H1 (cell line): ENCODE measurements at regions not wholly inside any gene's neighbourhood (a gene's known extent, or its start where the extent isn't known, plus 50 kb on each side); places are given as distances from the start of the nearest gene placed in this dataset.

Experiments used
- CTCF ChIA-PET: fragments of 300-600 bp; sonication (Branson Sonifier 250); formaldehyde crosslinking; loops from one replicate; lab custom pipeline; 2021; ENCODE audit not compliant: partially characterized antibody; lab: Charles Lee
- POLR2A ChIA-PET: fragments of 300-600 bp; sonication (Branson Sonifier 250); formaldehyde crosslinking; loops from one replicate; lab custom pipeline; 2021; ENCODE audit warnings: inconsistent platforms; ENCODE audit not compliant: partially characterized antibody; lab: Charles Lee
- DNase-seq, 2 experiments: peaks; one replicate each; pipeline versions ENCODE4 v3.0.0 to v3.0.0-alpha.2; 2010 to 2022; ENCODE audit warnings: low spot score in 2 of 2, low read depth in 1 of 2, mixed read lengths in 1 of 2
- FAIRE-seq: peaks from 2 replicates; lab custom pipeline; 2011; peaks lifted over from hg19 to GRCh38; lab: Jason Lieb, UNC
- H2AFZ ChIP-seq: 2 replicates; pipeline ENCODE4 v1.8.1; 2012; ENCODE audit warnings: low read length, inconsistent platforms
- H2AK5ac ChIP-seq: 2 replicates; pipeline ENCODE4 v1.6.1; 2013; ENCODE audit warnings: low read depth, low read length
- H2BK120ac ChIP-seq: replicated peaks from 2 replicates; pipeline ENCODE3; 2013; ENCODE audit warnings: low read depth, low read length, inconsistent platforms
- H2BK12ac ChIP-seq: 2 replicates; pipeline ENCODE4 v1.6.1; 2013; ENCODE audit warnings: low read depth, low read length
- H2BK15ac ChIP-seq: 2 replicates; pipeline ENCODE4 v1.6.1; 2013; ENCODE audit warnings: low read length
- H2BK20ac ChIP-seq: 2 replicates; pipeline ENCODE4 v1.6.1; 2013; ENCODE audit warnings: low read length
- H2BK5ac ChIP-seq: 2 replicates; pipeline ENCODE4 v1.6.1; 2013; ENCODE audit warnings: low read depth, low read length
- H3K14ac ChIP-seq: 2 replicates; pipeline ENCODE4 v1.6.1; 2013; ENCODE audit warnings: inconsistent platforms; ENCODE audit not compliant: insufficient read length
- H3K18ac ChIP-seq: 2 replicates; pipeline ENCODE4 v1.6.1; 2013; ENCODE audit warnings: low read length; ENCODE audit errors: extremely low read depth
- H3K23ac ChIP-seq: 2 replicates; pipeline ENCODE4 v1.6.1; 2013; ENCODE audit warnings: inconsistent platforms; ENCODE audit not compliant: insufficient read length
- H3K23me2 ChIP-seq: 2 replicates; pipeline ENCODE4 v1.6.1; 2013; ENCODE audit warnings: low read depth, low read length
- H3K27ac ChIP-seq: 2 replicates; pipeline ENCODE4 v1.6.1; 2011; ENCODE audit warnings: low read depth, low read length, inconsistent platforms
- H3K27me3 ChIP-seq, 4 experiments: replicated peaks in 1 of 4; 1 replicate in 1 of 4; 2 replicates in 3 of 4; pipeline versions ENCODE4 v1.6.1 to v1.8.1; 2011 to 2013; ENCODE audit warnings: low read length in 3 of 4, mild to moderate bottlenecking in 3 of 4, inconsistent platforms in 2 of 4, mixed read lengths in 2 of 4, moderate library complexity in 1 of 4; ENCODE audit not compliant: control insufficient read depth in 3 of 4, insufficient read depth in 3 of 4; ENCODE audit errors: extremely low read depth in 1 of 4
- H3K36me3 ChIP-seq, 4 experiments: 2 replicates each; pipeline versions ENCODE4 v1.6.1 to v1.8.1; 2011 to 2013; ENCODE audit warnings: mild to moderate bottlenecking in 4 of 4, low read length in 3 of 4, moderate library complexity in 2 of 4, control low read depth in 1 of 4, inconsistent platforms in 1 of 4; ENCODE audit not compliant: insufficient read depth in 4 of 4, control insufficient read depth in 2 of 4
- H3K4ac ChIP-seq: replicated peaks from 2 replicates; pipeline ENCODE3; 2013; ENCODE audit warnings: low read length, low read depth, mixed read lengths, inconsistent platforms; ENCODE audit not compliant: insufficient read length
- H3K4me1 ChIP-seq, 4 experiments: replicated peaks in 1 of 4; 1 replicate in 1 of 4; 2 replicates in 3 of 4; pipeline versions ENCODE4 v1.6.1 to v1.8.1; 2011 to 2013; ENCODE audit warnings: low read length in 3 of 4, inconsistent platforms in 2 of 4, mixed read lengths in 1 of 4; ENCODE audit not compliant: insufficient read depth in 4 of 4, control insufficient read depth in 3 of 4
- H3K4me2 ChIP-seq, 2 experiments: 2 replicates each; pipeline versions ENCODE4 v1.6.1 to v1.8.1; 2011 to 2013; ENCODE audit warnings: low read depth in 2 of 2, low read length in 2 of 2, control low read depth in 1 of 2, inconsistent platforms in 1 of 2, mild to moderate bottlenecking in 1 of 2; ENCODE audit not compliant: insufficient read depth in 1 of 2
- H3K4me3 ChIP-seq, 4 experiments: fragments of 200-600, 300-600 bp in 1 of 4; sonication (generic), shearing (Covaris generic), sonication (Bioruptor Twin) in 1 of 4; 2 replicates each; pipeline versions ENCODE4 v1.5.1 to v1.8.1; 2011 to 2016; ENCODE audit warnings: low read length in 4 of 4, low read depth in 3 of 4, control low read depth in 2 of 4, inconsistent platforms in 2 of 4, mild to moderate bottlenecking in 2 of 4, mixed read lengths in 1 of 4, moderate library complexity in 1 of 4; ENCODE audit not compliant: insufficient read depth in 2 of 4; ENCODE audit errors: extremely low read depth in 1 of 4
- H3K56ac ChIP-seq: replicated peaks from 2 replicates; pipeline ENCODE3; 2013; ENCODE audit warnings: low read depth, mild to moderate bottlenecking, mixed read lengths, low read length, inconsistent platforms; ENCODE audit not compliant: insufficient read length
- H3K79me1 ChIP-seq: 2 replicates; pipeline ENCODE4 v1.6.1; 2013; ENCODE audit warnings: low read depth, low read length, control low read depth
- H3K79me2 ChIP-seq, 2 experiments: 2 replicates each; pipeline versions ENCODE4 v1.6.1 to v1.8.1; 2012 to 2013; ENCODE audit warnings: low read length in 2 of 2, mild to moderate bottlenecking in 2 of 2, inconsistent platforms in 1 of 2; ENCODE audit not compliant: insufficient read depth in 2 of 2, control insufficient read depth in 1 of 2
- H3K9ac ChIP-seq, 4 experiments: replicated peaks in 1 of 4; 1 replicate in 1 of 4; 2 replicates in 3 of 4; pipeline versions ENCODE4 v1.6.1 to v1.8.1; 2011 to 2013; ENCODE audit warnings: low read depth in 3 of 4, low read length in 3 of 4, control low read depth in 2 of 4, mild to moderate bottlenecking in 2 of 4, moderate library complexity in 2 of 4, inconsistent platforms in 1 of 4; ENCODE audit errors: extremely low read depth in 1 of 4
- H3K9me3 ChIP-seq, 2 experiments: 2 replicates each; pipeline versions ENCODE4 v1.6.1 to v1.8.1; 2012 to 2013; ENCODE audit warnings: mild to moderate bottlenecking in 2 of 2, moderate library complexity in 2 of 2, control low read depth in 1 of 2, inconsistent platforms in 1 of 2, low read depth in 1 of 2, low read length in 1 of 2, mixed read lengths in 1 of 2; ENCODE audit not compliant: insufficient read depth in 2 of 2
- H4K20me1 ChIP-seq, 2 experiments: replicated peaks in 1 of 2; 2 replicates each; pipeline versions ENCODE3 to v1.8.1; 2011 to 2013; ENCODE audit warnings: inconsistent platforms in 2 of 2, low read length in 2 of 2, mild to moderate bottlenecking in 1 of 2; ENCODE audit not compliant: insufficient read depth in 2 of 2, control insufficient read depth in 1 of 2
- H4K5ac ChIP-seq: 2 replicates; pipeline ENCODE4 v1.6.1; 2013; ENCODE audit warnings: low read length, low read depth, mixed read lengths, inconsistent platforms; ENCODE audit not compliant: insufficient read length
- H4K8ac ChIP-seq: 2 replicates; pipeline ENCODE4 v1.8.0; 2013; ENCODE audit warnings: mild to moderate bottlenecking, moderate library complexity, low read length, inconsistent platforms; ENCODE audit not compliant: insufficient read depth; ENCODE audit errors: extremely low read depth
- H4K91ac ChIP-seq: replicated peaks from 2 replicates; pipeline ENCODE3; 2013; ENCODE audit warnings: low read length, mixed read lengths, inconsistent platforms; ENCODE audit not compliant: insufficient read length
- HDAC2 ChIP-seq, 2 experiments: fragments of 300-600 bp in 1 of 2; sonication (generic) in 1 of 2; IDR thresholded peaks; 2 replicates each; pipeline ENCODE4 v1.6.1; 2011 to 2012; ENCODE audit warnings: low read depth in 2 of 2, low read length in 2 of 2, mild to moderate bottlenecking in 2 of 2, moderate library complexity in 2 of 2, borderline replicate concordance in 1 of 2, inconsistent platforms in 1 of 2
- WGBS, 2 experiments: shearing (Covaris generic) in 1 of 2; methylation state at CpG; one replicate each; pipeline versions ENCODE4 v1.1.6 to v1.1.7; 2013 to 2015; ENCODE audit warnings: low lambda C conversion rate in 2 of 2, mixed read lengths in 2 of 2, inconsistent platforms in 1 of 2, low coverage in 1 of 2, missing lambda C conversion rate in 1 of 2; ENCODE audit not compliant: insufficient replicate concordance in 2 of 2, insufficient coverage in 1 of 2, insufficient read length in 1 of 2; ENCODE audit errors: extremely low coverage in 1 of 2, missing lambda C conversion rate in 1 of 2; 5-methylcytosine and 5-hydroxymethylcytosine counted together

DNA sequence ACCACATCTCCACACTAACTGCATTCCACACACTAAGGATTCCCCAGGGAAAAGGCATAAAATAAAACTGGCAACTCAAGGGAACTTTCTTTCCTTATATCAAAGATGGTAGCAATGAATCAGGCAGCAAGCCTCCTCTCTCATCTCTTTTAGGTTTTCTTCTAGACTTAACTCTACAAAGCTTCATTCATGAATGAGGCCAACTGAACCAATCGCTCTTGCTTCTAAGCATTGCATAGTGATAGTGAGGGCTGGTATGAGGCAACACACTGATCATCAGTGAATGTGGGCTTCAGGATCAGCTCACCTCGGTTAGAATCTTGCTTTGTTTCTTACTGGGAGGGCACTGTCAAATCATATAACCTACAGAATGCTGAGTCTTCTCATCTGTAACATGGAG, 1090.7 kb upstream of the MIR17HG start:
- Histone ChIP-seq H3K4me2 (no peak overlapping the region), H2BK20ac (no peak overlapping the region), H3K79me2 (no peaks in the 10 kb centered on the region), H2AFZ (no peak overlapping the region), H2AK5ac (no peak overlapping the region), H3K23ac (no peak overlapping the region), H2BK12ac (no peak overlapping the region), H3K36me3 (no peaks in the 10 kb centered on the region), H4K8ac (no peak overlapping the region), H3K9ac (no peak overlapping the region), H3K79me1 (no peaks in the 10 kb centered on the region), H3K4me1 (no peaks in the 10 kb centered on the region), H4K91ac (no peak overlapping the region), H3K18ac (no peak overlapping the region), H3K56ac (no peak overlapping the region), H3K4ac (no peak overlapping the region), H3K9me3 (no peaks in the 10 kb centered on the region), H4K5ac (no peak overlapping the region), H2BK5ac (no peak overlapping the region), H4K20me1 (no peaks in the 10 kb centered on the region), H3K14ac (no peak overlapping the region), H3K27ac (no peak overlapping the region), H3K4me3 (no peak overlapping the region), H2BK120ac (no peak overlapping the region), H2BK15ac (no peak overlapping the region), H3K23me2 (no peaks in the 10 kb centered on the region), H3K27me3 (no peaks in the 10 kb centered on the region)
- ChIA-PET CTCF (no interaction called here), POLR2A (no interaction called here)
- FAIRE-seq (no peak), DNase-seq (no peak)
- WGBS, 2 experiments = 91% methylated on average over 2 of the region's 2 CpGs; no CpG with 5 or more reads in 1 of the 2 experiments
- no peak for TF ChIP-seq HDAC2 (IDR thresholded peaks at IDR 0.05; ENCODE audit: borderline replicate concordance in 1 of 2, low read depth in 2 of 2, low read length in 2 of 2)
